ENCODE measurements at regions not wholly inside any gene's neighbourhood (a gene's known extent, or its start where the extent isn't known, plus 50 kb on each side); places are given as distances from the start of the nearest gene placed in this dataset.

DNA sequence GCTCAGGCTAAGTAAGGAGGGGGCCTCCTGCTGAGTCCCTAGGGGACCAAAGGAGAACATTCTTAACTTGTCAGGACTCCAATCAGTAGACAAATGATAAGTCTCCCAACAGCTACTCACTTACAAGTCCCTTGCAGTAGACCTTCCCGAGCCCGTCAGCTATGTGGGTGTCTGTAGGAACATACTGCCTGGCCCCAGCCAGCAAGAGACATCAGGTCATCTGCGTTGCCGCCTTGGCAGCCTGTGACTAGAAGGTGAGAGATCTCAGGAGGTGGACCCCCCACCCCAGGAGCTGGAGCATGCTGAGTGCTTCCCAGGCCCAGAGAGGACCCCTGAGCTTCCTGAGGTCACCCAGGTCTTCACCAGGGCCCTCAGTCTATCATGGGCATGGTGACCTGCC, 250.5 kb downstream of the C1orf94 start:
- TF ChIP-seq POLR2AphosphoS5 (IDR thresholded peaks at IDR 0.05; ENCODE audit: low read depth, low read length) (no peak), TAF1 (IDR thresholded peaks at IDR 0.05; ENCODE audit: borderline replicate concordance, insufficient read depth, low read length) (no peak), SIN3A (IDR thresholded peaks at IDR 0.05; ENCODE audit: borderline replicate concordance, insufficient read depth, low read length) (no peak), FOXP2 (optimal IDR thresholded peaks at IDR 0.05; ENCODE audit: borderline replicate concordance, extremely low read depth, extremely low read length, insufficient read depth) (no peak)
- TF ChIP-seq, protein P1, sequence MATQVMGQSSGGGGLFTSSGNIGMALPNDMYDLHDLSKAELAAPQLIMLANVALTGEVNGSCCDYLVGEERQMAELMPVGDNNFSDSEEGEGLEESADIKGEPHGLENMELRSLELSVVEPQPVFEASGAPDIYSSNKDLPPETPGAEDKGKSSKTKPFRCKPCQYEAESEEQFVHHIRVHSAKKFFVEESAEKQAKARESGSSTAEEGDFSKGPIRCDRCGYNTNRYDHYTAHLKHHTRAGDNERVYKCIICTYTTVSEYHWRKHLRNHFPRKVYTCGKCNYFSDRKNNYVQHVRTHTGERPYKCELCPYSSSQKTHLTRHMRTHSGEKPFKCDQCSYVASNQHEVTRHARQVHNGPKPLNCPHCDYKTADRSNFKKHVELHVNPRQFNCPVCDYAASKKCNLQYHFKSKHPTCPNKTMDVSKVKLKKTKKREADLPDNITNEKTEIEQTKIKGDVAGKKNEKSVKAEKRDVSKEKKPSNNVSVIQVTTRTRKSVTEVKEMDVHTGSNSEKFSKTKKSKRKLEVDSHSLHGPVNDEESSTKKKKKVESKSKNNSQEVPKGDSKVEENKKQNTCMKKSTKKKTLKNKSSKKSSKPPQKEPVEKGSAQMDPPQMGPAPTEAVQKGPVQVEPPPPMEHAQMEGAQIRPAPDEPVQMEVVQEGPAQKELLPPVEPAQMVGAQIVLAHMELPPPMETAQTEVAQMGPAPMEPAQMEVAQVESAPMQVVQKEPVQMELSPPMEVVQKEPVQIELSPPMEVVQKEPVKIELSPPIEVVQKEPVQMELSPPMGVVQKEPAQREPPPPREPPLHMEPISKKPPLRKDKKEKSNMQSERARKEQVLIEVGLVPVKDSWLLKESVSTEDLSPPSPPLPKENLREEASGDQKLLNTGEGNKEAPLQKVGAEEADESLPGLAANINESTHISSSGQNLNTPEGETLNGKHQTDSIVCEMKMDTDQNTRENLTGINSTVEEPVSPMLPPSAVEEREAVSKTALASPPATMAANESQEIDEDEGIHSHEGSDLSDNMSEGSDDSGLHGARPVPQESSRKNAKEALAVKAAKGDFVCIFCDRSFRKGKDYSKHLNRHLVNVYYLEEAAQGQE (IDR thresholded peaks at IDR 0.05; ENCODE audit: insufficient read depth in 1 of 2, low read depth in 2 of 2, low read length in 2 of 2), result no peak

Data from PFSK-1 (cell line).